ENCODE measurements at regions not wholly inside any gene's neighbourhood (a gene's known extent, or its start where the extent isn't known, plus 50 kb on each side); places are given as distances from the start of the nearest gene placed in this dataset.
"Not testable (repeated sequence)": the region's sequence is repeated elsewhere in the genome, so short reads cannot be mapped to it uniquely, and the experiment has no call there.

- DNase-seq (ENCODE audit: extremely low spot score): no peak
- ChIA-PET CTCF (interaction anchor here (0.7 kb wide), 1 partner anchor 49 kb away, joined by 3 read pairs; no protein-coding TSS in a partner anchor), POLR2A (no interaction called here)
- TF ChIP-seq, protein P1, sequence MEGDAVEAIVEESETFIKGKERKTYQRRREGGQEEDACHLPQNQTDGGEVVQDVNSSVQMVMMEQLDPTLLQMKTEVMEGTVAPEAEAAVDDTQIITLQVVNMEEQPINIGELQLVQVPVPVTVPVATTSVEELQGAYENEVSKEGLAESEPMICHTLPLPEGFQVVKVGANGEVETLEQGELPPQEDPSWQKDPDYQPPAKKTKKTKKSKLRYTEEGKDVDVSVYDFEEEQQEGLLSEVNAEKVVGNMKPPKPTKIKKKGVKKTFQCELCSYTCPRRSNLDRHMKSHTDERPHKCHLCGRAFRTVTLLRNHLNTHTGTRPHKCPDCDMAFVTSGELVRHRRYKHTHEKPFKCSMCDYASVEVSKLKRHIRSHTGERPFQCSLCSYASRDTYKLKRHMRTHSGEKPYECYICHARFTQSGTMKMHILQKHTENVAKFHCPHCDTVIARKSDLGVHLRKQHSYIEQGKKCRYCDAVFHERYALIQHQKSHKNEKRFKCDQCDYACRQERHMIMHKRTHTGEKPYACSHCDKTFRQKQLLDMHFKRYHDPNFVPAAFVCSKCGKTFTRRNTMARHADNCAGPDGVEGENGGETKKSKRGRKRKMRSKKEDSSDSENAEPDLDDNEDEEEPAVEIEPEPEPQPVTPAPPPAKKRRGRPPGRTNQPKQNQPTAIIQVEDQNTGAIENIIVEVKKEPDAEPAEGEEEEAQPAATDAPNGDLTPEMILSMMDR (IDR thresholded peaks at IDR 0.05; ENCODE audit: control extremely low read depth, extremely low read depth, low read depth, missing control alignments): no peak
Observed at GRCh38 chr4:154164931-154165839, 326.4 kb downstream of the DCHS2 start.

DNA sequence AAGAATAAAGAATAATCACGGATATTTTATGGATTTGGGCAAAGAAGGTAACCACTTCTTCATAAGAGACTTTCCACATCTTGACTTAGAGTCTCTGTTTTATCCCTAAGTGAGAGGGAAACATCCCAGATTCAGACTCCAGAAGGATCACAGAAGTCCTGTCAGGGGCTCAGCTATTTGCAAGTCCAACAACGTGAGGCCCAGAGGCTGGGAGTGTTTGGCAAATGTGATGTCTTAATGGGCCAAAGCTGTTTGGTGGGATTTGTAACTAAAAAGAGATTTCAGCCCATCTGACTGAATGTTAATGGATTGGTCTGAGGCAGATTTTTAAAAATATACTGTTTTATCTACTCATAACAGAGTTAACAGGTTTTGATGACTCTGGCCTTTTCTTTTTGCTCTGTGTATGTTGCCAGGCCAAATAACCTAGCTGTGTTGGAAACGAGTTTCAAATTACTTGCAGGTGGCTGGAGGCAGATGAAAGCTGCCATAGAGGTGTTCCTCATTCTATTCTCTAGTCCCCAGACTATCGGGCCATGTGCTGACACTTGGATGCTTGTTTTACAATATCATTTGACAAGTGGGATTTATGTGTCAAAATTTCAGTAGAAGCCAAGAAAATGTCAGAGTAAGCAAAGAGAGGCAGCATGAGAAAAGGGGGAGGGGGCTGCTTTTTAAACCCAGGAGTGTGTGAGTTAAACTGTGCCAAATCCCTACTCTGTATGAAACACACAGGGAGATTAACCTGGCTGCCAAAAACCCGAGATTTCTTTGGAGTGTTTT is 330.9 kb downstream of the DCHS2 start:
- ChIA-PET POLR2A (no interaction called here), CTCF (no interaction called here)
- TF ChIP-seq, protein P1 (IDR thresholded peaks at IDR 0.05; ENCODE audit: control extremely low read depth, extremely low read depth, low read depth, missing control alignments): no peak
- no peak for DNase-seq (ENCODE audit: extremely low spot score)

GRCh38 chr4:154158361-154159155 is 333.0 kb downstream of the DCHS2 start:
- ChIA-PET CTCF (no interaction called here), POLR2A (no interaction called here)
- no peak for DNase-seq (ENCODE audit: extremely low spot score)
- TF ChIP-seq, protein P1 (IDR thresholded peaks at IDR 0.05; ENCODE audit: control extremely low read depth, extremely low read depth, low read depth, missing control alignments): no peak

DNA sequence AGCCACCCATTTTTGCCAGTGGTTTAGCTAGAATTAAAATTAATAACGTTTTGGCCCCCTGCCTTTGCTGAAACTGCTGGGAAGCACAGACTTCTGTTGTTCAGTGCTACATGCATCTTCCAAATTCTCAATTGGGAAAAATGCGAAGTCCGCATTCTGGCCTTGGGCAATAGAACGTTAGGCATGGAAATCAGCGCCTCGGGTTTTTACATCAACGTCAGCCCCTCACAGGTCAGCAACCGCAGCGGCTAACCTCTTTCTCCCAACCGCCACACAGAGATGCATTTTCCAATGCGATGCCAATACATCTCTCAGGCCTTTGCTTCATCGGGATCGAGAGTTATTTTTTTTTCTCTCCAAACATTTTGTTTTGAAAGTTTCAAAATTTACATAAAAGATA is 339.1 kb downstream of the DCHS2 start:
- ChIA-PET CTCF (interaction anchor here (1.3 kb wide), 1 partner anchor 20 kb away, joined by 3 read pairs; no protein-coding TSS in a partner anchor), POLR2A (no interaction called here)
- TF ChIP-seq, protein P1 (IDR thresholded peaks at IDR 0.05; ENCODE audit: control extremely low read depth, extremely low read depth, low read depth, missing control alignments): no peak

GRCh38 chr4:154149236-154149635 is 342.4 kb downstream of the DCHS2 start:
- DNase-seq (ENCODE audit: extremely low spot score); CTCF ChIA-PET; POLR2A ChIA-PET: not testable (repeated sequence)

More for the DNA sequence above, 339.1 kb downstream of the DCHS2 start:
- DNase-seq (ENCODE audit: extremely low spot score): no peak

- no peak for DNase-seq (ENCODE audit: extremely low spot score)
- POLR2A ChIA-PET: no interaction called here
- TF ChIP-seq, protein P1 (IDR thresholded peaks at IDR 0.05; ENCODE audit: control extremely low read depth, extremely low read depth, low read depth, missing control alignments): no peak
- CTCF ChIA-PET: interaction anchor here (1.2 kb wide), 1 partner anchor 46 kb away, joined by 3 read pairs; no protein-coding TSS in a partner anchor
Observed at GRCh38 chr4:154143720-154144119, 347.9 kb downstream of the DCHS2 start.
